Activated CD8-positive, alpha-beta memory T cell treated with anti-CD3 and anti-CD28 coated beads for 24 hours (primary cell): ENCODE measurements at regions not wholly inside any gene's neighbourhood (a gene's known extent, or its start where the extent isn't known, plus 50 kb on each side); places are given as distances from the start of the nearest gene placed in this dataset.
"Not testable (repeated sequence)": the region's sequence is repeated elsewhere in the genome, so short reads cannot be mapped to it uniquely, and the experiment has no call there.

Experiments used
- DNase-seq: peaks from one replicate; pipeline ENCODE4 v3.0.0-alpha.2; 2020

GRCh38 chr22:23394525-23395326, 185.4 kb downstream of the IGLL1 start:
- no peak for DNase-seq

GRCh38 chr22:23393721-23394320, 186.3 kb downstream of the IGLL1 start:
- DNase-seq: no peak

GRCh38 chr22:23393199-23393598, 186.9 kb downstream of the IGLL1 start:
- not testable (repeated sequence) for DNase-seq

- DNase-seq: no peak
These were observed 187.5 kb downstream of the IGLL1 start for GRCh38 chr22:23392420-23393121.

GRCh38 chr22:23391022-23391421, 189.1 kb downstream of the IGLL1 start:
- no peak for DNase-seq

- no peak for DNase-seq
These were observed 190.6 kb downstream of the IGLL1 start for GRCh38 chr22:23389271-23390071.

- no peak for DNase-seq
These were observed 191.6 kb downstream of the IGLL1 start for GRCh38 chr22:23388517-23388890.

- DNase-seq: no peak
These were observed 192.1 kb downstream of the IGLL1 start for GRCh38 chr22:23387827-23388516.

- no peak for DNase-seq
These were observed 193.1 kb downstream of the IGLL1 start for GRCh38 chr22:23386822-23387580.

GRCh38 chr22:23385678-23386631, 194.1 kb downstream of the IGLL1 start:
- peak; percentile 96 for DNase-seq

- DNase-seq: no peak
These were observed 195.0 kb downstream of the IGLL1 start for GRCh38 chr22:23384923-23385677.

GRCh38 chr22:23384431-23384830, 195.7 kb downstream of the IGLL1 start:
- no peak for DNase-seq

- no peak for DNase-seq
These were observed 196.4 kb downstream of the IGLL1 start for GRCh38 chr22:23383491-23384361.

GRCh38 chr22:23382428-23383218, 197.5 kb downstream of the IGLL1 start:
- DNase-seq: no peak

- DNase-seq: no peak
These were observed 198.2 kb downstream of the IGLL1 start for GRCh38 chr22:23381661-23382427.

GRCh38 chr22:23380911-23381310, 199.2 kb downstream of the IGLL1 start:
- no peak for DNase-seq

- DNase-seq: no peak
These were observed 199.9 kb downstream of the IGLL1 start for GRCh38 chr22:23380230-23380573.
